Activated CD4-positive, alpha-beta T cell treated with anti-CD3 and anti-CD28 coated beads, Interleukin-2, amount 50 U/mL, for 4 hours (primary cell): ENCODE measurements at regions not wholly inside any gene's neighbourhood (a gene's known extent, or its start where the extent isn't known, plus 50 kb on each side); places are given as distances from the start of the nearest gene placed in this dataset.

Source experiments
- DNase-seq, 2 experiments: peaks; one replicate each; pipeline ENCODE4 v3.0.0-alpha.2; 2020

DNA sequence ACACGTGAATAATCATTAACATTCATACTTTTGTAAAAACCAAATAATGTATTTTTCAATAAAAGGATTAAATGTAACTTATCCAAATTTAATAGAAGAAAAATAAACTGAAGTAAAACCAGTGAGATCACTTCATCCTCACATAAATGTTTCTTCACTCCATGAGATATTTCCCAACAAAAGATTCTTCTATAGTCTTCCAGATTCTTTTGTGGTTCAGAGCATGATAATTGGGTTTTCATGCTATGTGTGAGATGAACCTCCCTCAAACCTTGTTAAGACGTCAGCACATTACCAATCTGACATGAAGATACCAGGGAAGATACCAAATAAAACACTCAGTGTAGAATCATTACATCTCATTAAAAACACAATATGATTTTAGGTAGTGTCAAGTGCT is 62.9 kb upstream of the OXGR1 start:
- DNase-seq = no peak

DNA sequence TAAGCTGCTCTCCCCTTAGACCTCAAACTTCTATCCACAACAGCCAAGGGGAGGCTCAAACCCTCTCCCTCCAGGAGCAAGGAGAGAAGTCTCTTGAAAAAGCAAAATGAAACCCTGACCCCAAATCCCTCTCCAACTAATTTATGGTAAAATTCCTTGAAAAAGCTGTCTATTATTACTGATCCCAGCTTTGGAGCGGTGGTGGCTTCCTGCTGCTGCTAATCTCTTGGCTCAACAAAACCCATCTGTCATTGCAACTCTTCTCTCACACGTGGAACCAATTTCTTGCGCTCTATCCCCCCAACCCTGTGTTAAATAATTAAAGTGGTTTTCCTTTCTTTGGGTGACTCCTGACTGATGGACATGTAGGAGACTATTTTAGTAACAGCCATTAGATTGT is 64.1 kb upstream of the OXGR1 start:
- DNase-seq = no peak

DNA sequence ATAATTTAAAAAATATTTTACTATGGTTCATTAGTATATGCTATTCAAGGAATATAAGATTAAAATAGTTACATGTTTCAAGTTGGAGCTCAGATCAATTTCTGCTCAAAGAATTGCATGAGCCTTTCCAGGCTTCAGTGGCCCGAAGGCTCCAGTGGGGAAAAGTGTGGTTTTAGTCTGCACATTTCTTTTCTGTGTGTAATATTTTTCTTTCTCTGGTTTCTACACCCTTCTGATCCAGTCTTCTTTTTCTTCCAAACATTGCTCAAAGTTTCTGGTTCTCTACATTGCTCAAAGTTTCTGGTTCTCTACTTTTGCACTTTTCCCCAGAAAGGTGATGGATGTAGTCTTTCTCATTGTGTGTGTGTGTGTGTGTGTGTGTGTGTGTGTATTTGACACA is 64.7 kb upstream of the OXGR1 start:
- no peak for DNase-seq

DNA sequence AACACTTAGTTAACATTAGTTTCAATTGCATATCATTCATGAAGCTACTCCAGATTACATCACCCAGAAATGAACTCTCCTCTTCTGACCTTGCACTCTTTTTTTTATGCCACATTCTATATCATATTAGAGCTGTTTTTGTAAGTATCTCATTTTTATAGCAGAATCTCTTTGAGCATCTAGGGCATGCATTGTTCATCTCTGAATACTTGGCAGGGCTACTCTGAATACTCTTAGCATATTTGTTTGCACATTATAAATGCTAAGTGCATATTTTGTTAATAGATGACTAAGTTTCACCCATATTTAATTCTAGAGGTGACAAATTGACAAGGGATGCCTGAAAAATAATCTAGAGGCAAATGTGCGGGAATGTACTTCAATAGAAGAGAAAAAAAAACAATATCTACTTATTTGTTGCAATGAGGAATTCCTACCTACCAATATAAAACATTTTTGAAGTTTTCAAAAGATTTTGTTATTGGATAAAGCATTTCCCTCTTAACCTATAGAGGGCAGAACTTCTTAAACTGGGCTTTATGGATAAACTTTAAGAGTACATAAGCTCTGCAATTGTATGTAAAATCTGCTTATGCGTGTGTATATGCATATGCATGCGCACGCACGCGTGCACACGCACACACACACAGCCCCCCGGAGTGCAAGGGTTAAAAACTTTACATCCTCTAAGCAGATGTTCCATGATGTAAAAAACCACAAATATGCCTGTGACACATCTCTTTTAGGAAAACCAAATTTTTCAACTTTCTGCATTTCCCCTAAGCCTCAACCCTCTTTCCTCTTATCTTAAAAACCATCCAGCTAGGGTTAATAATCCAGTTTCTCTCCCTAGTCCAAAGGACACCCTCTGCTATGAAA is 73.0 kb upstream of the OXGR1 start:
- DNase-seq = no peak

DNA sequence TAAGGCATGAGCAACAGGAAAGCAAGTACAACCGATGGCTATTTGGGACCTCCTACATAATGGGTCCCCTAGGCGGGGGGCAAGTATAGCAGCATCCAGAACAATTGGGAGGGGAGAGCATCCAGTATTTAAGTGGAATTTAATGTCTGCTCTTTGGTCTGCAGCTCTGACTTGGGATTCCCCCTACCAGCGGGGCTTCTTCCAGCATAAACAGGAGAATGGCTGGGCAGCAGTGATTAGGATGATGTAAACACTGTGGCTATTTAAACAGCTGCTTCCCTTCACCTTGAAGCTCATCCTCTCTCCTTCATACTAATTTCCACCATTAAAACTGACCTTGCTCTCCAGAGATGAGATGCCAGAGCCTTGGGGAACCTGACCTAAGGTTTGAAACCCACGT is 73.9 kb upstream of the OXGR1 start:
- DNase-seq = no peak

DNA sequence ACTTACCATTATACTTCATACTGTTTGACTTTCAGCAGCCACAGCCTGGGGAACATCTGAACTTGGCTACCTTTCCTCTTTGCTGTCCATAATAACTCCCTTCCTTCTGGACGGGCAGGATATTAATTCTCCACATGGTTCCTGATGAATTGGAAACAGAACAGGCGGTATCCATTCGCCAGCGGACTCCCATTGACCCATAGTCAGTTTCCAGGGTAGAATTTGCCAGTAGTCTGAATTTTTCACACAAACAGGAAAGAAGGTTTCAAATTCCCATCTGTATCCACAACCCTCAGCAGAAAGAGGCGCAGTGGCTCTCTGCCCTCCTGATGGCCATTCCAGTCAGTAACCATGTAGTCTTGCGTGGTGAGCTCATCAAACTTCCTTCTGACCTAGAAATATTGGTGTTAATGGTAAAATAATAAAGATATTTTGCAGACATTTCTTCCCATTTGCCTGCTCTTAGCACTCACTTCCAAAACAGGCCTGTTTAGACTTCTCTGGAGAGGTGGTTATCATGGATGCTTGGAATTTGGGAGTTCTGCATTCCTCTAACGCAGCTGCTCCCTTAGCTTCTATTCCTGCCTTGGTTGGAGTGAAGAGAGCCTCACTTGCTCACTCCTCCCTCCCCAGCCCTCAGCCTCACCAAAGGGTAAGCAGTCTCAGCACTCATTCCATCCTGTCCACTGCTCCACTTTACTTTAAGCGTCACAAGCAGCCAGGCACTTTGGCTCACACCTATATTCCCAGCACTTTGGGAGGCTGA is 75.0 kb upstream of the OXGR1 start:
- no peak for DNase-seq

DNA sequence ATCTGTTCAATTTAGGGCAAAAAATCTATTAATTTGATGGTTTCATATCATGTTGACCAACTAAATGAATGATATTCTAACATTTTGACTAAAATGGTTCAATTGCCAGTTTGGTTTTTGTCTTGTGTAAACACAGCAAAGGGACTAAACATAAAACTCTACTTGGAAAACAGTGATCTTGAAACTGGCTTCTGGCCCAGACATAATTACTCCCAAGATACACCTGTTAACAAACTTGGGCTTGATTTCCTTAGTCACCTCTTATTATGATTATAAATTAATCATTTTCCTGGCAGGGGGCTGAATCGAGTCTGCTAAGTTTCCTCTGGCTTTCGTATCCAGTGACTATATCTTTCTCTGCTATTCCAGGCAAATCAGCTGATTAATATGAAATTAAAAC is 78.0 kb upstream of the OXGR1 start:
- no peak for DNase-seq

DNA sequence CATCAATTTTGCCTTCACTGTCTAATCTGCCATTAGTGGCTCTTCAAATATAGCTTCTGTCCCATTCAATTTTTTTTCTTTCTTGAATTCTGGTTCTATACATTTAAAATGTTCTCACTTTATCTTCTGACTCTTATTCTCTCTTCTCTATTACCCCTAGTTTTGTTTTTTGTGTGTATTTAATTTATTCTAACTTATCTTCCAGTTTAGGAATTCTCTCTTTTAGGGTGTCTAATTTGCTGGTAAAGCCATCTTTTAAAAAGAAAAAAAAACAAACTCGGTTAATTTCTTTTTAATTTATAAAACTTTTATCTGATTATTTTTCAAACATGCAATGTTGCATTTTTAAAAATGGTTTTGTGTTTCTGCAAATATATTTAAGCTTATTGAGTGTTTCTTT is 80.3 kb upstream of the OXGR1 start:
- DNase-seq = no peak

DNA sequence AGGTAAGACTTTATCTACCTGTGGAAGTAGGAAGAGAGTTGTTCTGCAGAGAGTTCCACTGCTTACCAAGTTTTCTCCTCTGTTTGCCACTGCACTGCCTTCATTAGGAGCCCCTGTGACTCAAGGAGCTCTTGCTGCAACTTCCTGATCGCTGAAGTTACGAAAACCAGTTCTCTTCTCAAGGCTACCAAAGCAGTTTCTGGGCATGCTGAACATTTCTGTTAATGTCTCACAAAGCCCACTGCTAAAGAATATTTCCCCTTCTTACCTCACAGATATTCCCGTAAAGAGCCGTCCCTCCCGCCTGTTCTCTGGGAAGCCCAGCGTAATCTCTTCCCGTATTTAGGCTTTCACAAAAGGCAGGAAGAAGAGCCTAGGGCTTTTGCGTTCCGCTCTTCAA is 82.6 kb upstream of the OXGR1 start:
- no peak for DNase-seq

DNA sequence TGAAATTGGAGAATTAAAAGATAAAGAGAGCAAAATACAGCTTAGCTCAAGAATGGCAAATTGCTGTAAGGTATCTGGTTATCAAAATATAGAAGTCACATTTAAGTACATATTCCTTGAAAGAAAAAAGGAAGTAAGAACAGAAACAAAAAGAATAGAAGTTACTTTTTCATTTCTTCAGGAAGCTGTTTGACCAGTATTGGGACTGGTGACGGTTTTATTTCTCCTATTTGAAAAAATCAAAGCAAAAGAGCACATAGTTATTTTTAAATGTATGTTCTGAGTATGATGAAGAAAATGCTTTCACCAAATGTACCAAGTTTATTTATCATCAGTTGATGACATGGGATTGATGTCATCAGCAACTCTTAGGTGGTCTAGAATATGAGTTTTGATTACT is 83.1 kb upstream of the OXGR1 start:
- DNase-seq = no peak

DNA sequence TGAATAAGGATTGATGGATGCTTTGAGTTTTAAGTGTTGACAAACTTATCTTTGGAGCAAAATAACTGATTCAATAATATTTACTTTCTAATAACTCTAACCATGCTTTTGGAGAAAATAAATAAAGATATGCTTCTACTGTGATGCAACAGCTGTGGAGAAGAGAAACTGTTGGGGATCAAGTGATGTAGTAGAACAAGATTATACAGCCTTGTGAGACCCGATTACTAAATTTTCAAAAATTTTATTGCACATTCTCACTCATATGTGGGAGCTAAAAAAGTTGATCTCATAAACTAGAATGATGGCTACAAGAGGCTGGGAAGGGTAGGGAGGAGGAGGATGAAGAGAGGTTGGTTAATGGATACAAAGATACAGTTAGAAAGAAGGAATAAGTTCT is 85.5 kb upstream of the OXGR1 start:
- no peak for DNase-seq

DNA sequence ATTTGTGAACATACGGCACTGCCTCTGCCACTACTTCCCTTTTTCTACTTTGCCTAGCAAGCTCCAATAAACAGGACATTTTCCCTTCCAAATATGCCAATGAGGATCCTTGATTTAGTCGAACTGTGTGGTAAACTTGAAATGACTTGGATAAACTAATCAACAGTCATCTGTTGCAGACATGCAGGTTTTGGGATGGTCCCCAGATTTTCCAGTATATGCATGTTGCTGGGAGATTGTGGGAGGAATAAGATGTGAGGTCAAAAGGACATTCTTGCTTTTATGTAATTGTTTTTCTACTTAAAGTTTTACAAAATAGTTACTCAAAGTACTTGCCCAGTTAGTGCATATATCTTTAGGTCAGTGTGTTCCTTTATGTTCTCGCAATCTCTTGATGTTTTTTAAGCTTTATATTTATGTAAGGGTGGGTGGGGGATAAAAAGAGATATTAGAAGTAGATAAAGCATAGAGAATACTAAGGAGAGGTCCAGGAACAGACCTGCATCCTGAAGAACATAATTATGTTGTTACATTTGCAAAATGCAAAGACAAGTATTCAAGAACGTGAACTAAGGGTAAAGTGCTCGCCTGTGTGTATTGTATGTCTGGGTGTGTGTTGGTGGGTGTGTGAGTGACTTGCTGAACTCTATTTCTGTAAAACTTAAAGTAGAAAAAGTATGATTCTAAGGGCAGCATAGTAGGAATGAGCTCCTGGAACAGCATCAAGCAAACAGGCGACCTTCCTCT is 88.4 kb upstream of the OXGR1 start:
- no peak for DNase-seq

DNA sequence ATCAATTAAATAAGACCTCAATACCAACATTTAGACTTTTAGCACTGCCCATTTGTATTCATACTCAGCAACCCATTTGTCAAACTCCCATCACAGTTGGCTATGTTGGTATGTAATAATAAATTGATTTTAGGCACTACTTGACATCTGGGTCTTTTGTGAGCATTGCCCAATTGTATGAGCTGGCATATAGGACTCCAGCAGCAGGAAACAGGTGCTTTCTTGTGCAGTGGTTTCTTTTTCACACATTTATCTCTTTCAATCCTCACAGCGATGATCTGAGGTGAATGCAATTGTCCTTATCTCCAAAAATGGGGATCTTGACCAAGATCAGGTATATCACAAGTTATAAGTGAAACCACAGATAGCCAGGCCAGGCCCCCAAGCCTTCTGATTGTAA is 96.9 kb upstream of the OXGR1 start:
- DNase-seq = no peak

DNA sequence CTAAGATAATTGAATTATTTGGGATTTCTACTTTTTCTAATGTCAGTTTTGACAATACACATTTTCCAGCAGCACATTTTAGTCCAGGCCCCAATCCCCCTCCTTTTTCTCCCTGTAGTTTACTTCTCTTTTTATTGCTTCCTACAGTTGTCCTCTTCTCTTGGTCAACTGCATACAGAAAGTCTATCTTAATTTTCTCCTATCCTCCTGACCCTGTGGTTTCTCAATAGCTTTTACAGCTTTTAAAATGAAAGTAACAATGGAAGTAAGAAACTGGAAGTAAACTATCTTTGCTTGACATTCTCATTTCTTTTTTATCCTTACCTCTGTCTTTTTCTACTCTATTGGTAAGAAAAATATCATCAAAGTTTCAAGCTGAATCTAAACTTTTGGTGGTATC is 106.5 kb upstream of the OXGR1 start:
- DNase-seq = no peak

DNA sequence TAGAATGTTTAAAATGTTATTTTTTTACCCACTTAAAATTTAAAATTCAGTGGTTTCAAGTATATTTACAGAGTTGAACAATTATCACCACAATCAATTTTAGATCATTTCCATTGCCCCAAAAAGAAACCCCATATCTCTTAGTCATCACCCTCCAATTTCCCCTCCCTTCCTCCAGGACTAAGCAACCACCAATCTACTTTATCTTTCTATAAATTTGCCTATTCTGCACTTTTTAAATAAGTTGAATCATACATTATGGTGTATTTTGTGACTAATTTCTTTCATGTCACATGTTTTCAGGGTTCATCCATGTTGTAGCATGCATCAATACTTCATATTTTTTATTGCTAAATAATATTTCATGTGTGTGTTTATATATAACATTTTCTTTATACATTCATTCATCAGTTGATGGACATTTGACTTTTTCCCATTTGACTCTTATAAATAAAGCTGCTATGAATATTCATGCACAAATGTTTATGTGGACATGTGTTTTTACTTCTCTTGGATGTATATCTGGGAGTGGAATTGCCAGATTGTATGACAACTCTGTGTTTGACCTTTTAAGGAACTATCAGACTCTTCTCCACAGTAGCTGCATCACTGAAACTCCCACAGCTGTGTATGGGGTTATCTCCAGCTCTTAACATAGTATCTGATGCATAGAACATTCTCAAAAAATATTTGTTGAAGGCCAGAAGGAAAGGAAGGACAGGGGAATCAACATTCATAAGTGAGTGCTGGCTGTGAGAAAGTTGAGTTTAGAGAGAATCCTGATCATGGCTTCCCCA is 107.8 kb upstream of the OXGR1 start:
- no peak for DNase-seq

DNA sequence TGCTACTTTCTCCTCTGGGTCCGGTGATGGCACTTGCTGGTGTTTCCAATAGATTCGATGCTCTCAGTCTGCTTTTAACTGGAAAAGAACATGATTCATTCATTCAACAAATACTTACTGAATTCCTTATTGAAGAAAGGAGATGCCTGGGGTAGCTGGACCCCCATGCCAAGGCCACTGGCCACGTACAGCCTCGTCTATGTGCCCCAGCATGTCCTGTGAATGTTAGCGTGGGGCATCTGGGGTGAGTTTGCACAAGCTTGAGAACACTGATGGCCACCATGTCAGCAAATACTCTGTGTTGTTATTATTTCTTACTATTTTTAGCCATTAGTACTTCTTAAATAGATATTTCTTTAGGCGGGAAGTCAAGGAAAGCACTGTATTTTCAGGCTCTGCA is 112.0 kb upstream of the OXGR1 start:
- DNase-seq = no peak

DNA sequence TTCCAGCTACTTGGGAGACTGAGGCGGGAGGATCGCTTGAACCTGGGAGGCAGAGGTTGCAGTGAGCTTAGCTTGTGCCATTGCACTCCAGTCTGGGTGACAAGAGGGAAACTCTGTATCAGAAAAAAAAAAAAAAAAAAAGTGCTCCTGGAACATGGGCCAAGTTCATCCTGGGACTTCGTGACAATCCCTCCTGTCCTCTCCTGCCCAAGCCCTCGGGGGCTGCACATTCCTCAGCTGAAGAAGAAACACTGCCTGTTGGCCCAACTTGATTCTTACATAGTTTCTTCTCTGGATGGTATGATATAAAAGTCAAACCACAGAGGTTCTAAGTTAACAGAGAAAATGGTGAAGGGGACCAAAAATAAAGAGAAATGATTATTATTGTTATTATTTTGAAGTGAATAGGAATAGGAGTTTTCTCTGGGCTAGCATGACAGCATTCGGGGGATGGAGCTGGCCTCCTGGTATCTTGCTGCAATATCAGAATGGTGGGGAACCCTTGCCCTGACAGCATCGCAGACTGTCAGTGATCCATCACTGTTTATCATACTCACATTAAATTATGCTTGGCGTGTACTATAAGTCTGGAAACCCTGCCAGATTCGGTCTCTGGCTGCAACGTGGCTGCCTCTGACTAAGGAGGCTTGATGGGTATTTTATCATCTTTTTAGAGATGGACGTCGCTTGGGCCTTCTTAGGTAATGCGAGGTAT is 113.7 kb upstream of the OXGR1 start:
- no peak for DNase-seq

DNA sequence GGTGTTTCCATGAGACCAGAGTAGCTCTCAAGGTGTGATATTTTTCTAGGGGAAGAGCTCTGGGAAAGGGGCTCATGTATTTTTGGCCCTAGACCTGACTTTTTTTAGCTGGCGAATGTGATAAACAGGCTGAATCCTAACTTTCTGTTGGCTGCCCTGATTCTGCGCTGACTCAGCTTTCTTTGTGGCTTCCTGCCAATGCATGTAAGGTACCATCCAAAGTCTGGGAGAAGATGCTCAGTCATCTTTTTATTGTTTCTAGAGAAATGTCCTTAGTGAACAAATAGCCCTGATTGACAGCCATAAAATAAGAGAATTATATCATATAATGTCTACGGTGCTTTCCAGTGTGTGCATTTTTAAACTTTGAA is 113.6 kb upstream of the MBNL2 start:
- no peak for DNase-seq

DNA sequence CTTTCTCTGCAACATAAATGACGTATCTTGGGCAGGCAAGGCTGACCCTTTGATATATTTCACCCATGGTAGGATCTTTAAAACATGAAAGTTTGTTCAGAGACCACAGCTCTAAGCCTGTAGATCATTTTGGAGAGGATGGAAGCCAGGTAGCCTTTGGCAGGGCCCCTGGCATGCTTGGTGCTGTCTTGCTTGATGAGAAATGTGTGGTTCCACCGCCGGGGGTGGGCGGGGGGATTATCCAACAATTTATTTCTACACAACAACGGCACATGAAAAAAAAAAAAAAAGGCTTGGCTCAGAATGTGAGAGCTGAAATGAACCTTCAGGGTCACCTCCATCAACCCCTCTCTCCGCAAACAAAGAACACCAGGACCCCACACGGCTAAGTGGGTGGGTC is 112.9 kb upstream of the MBNL2 start:
- DNase-seq = no peak

DNA sequence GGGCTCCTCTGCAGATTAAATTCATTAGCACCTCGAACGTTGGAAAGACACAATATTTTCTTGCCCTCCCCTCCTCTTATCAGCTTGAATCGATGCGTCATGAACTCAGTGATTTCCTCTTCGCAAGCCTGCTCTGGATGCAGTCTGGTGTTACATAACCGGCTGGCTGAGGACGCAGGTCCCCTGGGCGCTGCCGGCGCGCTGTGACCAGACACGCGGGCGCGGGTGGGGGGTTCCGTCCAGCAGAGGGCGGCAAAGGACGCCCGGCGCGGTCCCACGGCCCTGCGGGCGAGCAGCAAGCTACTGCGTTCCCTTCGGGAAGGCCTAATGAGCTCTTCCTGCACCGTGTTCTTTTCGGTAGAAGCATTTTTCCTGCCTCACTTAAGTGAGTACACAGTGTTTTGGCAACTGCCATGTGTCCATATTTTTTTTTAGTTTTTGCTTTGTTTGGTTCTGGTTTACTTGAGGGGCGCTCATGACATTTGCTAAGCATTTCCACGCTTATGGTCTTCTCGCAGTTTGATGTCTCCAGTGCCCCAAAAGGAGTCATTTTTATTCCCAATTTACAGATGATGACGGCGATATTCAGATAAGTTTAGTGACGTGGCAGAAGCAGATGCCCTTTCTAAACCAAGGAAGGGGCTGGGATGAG is 112.2 kb upstream of the MBNL2 start:
- peak; percentile 71 to 73 for DNase-seq

DNA sequence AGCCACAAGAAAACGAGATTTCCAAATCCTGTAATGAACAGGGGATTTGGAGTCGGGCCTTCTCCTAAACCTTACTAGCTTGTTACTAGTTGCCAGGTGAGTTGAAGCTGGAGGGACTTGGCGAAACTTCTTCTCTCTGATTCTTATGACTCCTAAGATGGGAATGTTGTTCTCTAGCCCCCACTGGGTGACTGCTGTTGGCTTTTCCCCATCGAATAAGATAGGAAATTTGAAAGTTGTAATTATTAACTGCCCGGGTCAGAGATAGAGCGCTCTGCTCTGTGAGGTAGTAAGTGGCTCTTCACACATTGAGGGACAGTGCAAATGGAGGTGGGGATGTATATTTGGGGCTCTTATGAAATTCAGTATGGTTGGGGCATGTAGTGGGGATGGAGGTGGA is 111.2 kb upstream of the MBNL2 start:
- DNase-seq = no peak

DNA sequence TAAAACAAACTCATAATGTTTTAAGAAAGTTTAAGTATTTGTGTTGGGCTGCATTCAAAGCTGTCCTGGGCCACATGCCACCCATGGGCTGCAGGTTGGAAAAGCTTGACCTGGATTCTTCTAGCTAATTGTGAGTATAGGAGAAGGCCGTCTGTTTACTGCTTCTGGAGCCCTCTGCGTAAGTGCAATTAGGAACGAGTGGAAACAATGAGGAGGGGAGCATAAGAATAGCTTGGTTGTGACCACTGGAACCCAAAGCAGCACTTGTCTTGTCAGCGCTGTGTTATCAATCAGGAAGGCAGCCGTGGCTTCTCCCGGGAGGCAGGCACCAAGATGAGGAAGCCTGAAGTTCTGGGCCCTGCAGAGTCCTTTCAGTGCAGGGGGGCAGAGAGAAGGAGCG is 110.4 kb upstream of the MBNL2 start:
- DNase-seq = no peak
